GM12865 (cell line): ENCODE measurements at regions not wholly inside any gene's neighbourhood (a gene's known extent, or its start where the extent isn't known, plus 50 kb on each side); places are given as distances from the start of the nearest gene placed in this dataset.

Experiments used
- DNase-seq: peaks from one replicate; pipeline ENCODE4 v3.0.0; 2010; ENCODE audit warnings: low read depth
- H3K4me3 ChIP-seq: 2 replicates; pipeline ENCODE4 v1.5.1; 2011; ENCODE audit warnings: mild to moderate bottlenecking, low read depth, low read length, control low read depth
- TF ChIP-seq, protein P1 (sequence below): IDR thresholded peaks from 2 replicates; pipeline ENCODE4 v1.5.1; 2011; ENCODE audit warnings: low read length, control low read depth, low read depth, inconsistent platforms; ENCODE audit not compliant: insufficient read depth; ENCODE audit errors: missing control alignments

DNA sequence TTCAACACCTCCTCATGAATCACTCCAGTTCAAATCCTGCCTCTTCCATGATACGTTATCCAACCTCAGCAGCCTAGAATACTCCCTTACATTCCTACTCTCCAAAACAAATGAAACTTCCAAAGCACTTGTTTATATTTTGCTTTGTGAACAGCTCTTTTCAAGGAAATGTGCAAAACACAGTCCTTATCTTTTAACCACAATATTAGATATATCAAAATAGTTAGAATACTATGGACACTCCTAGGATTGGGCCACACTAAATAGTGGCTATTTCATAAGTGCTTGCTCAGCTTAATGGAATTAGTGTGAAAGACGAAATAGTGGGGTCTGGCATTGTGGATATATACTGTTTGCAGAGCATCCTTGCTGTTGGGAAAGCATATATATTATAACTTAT, 173.5 kb downstream of the ZC3H11B start:
- no peak for DNase-seq
- TF ChIP-seq, protein P1, sequence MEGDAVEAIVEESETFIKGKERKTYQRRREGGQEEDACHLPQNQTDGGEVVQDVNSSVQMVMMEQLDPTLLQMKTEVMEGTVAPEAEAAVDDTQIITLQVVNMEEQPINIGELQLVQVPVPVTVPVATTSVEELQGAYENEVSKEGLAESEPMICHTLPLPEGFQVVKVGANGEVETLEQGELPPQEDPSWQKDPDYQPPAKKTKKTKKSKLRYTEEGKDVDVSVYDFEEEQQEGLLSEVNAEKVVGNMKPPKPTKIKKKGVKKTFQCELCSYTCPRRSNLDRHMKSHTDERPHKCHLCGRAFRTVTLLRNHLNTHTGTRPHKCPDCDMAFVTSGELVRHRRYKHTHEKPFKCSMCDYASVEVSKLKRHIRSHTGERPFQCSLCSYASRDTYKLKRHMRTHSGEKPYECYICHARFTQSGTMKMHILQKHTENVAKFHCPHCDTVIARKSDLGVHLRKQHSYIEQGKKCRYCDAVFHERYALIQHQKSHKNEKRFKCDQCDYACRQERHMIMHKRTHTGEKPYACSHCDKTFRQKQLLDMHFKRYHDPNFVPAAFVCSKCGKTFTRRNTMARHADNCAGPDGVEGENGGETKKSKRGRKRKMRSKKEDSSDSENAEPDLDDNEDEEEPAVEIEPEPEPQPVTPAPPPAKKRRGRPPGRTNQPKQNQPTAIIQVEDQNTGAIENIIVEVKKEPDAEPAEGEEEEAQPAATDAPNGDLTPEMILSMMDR: no peak
- H3K4me3 ChIP-seq: no peak overlapping the region

DNA sequence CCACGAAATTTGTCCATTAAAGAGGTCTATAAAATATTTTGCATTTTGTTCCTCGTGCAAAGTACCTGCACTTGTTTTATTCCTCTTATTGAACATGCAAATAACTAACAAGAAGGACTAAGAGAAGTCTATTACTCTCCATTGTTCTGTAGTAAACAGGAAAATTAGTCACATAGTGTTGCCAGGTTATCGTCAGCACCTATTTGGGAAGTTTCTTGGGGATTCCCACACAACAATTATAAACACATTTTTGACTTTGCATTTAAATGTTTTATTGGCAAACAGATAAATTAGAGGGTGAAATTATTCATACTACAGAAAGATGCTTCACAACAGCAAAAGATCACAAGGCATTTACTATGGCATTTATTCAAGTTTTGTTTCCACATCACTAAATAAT, 174.5 kb downstream of the ZC3H11B start:
- no peak overlapping the region for H3K4me3 ChIP-seq
- DNase-seq: no peak
- TF ChIP-seq, protein P1: no peak

DNA sequence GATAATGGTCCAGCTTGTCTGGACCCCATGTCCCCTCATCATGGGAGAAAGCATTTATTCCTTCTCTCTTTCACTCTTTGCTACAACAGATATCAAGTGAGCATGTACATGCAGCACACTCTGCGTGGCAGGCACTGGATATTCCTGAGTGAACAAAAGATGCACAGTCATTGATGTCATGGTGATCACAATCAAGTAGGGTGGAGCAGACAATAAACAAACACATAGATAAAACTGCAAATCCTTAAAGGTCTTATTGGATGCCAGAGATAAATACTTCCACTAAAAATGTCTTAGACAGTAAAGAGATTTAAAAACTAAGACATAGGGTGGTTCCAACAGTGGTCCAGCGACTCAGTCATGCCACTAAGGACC, 178.0 kb downstream of the ZC3H11B start:
- TF ChIP-seq, protein P1: no peak
- DNase-seq: no peak
- H3K4me3 ChIP-seq: no peak overlapping the region

DNA sequence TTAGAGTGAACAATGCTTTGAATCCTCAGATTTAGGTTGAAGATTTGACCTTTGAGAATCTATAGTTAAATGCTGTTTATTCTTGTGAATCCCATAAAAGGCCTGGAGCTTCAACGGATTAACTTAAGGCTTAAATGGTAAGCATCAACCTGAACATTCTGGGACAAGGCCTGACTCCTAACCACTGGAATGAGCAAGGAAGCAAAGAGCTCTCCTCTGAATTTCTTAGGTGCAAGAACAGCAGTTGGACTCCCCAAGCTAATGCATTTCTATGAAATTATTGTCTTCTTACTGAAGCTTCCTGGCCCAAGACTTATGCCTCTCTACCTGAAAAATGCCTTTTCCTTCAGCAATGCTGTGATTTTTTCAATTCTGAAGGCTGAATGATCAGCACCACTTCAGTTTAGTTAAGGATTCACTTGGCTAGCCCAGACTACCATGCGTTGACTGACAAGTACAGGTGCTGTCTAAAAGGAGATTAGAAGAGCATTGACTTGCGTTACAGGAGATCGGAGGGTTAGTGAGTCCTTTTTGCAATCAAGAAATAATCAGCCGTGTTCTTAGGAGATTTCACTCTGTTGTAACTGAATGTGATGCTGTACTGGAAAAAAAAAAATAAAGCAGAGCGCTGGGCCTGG, 178.5 kb downstream of the ZC3H11B start:
- no peak overlapping the region for H3K4me3 ChIP-seq
- TF ChIP-seq, protein P1: no peak
- DNase-seq: no peak

DNA sequence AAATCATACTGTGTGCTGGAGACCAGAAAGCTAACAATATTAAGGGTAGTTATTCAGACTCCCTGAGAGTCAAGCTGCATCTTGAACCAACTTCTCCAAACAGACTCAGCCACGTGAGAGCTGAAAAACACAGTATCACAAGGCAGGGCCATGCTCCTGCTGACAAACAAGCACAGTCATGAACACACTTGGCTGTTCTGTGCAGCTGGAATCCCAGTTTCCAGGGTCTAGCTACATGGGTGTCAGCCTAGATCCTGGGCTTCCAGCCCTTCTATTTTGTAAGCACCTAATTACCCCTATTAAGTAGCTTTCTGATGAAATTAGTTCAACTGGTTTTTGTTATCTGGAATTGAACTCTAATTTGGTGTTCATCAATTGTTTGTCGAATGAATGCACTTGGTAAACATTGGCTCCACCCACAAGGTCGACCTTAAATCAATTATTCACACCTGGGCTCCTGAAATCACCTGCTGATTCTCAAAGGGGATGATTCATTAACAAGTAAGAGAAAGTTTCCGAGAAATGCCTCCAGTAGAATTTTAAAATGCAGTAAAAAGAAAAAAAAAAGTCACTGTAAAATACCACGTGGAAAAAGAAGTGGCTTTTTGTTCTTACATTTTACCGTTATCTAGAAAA, 179.3 kb downstream of the ZC3H11B start:
- no peak overlapping the region for H3K4me3 ChIP-seq
- no peak for DNase-seq
- TF ChIP-seq, protein P1: no peak

DNA sequence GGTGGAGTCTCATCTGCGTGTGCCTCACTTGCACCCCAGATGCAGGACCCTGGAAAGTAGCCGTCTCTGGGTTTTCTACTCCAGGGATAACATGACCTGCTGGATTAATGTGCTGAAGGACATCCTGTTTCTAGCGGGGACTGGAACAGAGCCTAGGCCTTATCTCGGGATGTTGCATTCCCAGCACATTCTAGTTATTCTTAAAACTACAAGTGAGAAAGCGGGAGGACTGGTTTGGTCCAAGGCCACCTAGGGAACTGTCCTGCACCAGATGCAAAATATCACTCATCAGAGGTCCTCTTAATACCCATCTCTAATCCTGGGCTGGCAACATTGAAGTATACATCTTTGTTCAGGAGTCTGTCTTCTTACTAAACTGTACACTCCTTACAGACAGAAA, 179.9 kb downstream of the ZC3H11B start:
- no peak for DNase-seq
- TF ChIP-seq, protein P1: no peak
- no peak overlapping the region for H3K4me3 ChIP-seq

DNA sequence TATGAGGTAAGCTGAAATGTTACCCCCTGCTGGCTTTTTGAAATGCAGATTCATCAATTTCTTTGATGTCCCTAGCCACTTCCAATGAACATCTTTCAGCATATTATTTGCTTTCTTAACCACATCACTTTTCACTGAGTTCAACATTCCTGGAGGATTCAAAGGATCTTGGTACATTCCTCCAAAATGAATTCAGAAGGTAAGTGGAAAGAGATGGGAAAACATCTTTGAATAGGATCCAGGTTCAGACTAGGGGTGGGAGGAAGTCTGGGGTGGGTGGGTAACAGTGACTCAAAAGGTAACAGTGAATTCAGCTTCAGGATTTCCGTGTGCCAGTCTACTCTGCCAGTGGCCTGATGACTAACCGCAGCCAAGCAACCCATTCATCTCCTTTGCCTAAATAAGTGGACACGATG, 180.7 kb downstream of the ZC3H11B start:
- TF ChIP-seq, protein P1: no peak
- no peak overlapping the region for H3K4me3 ChIP-seq
- DNase-seq: no peak
